GM18520 (cell line): ENCODE measurements at regions not wholly inside any gene's neighbourhood (a gene's known extent, or its start where the extent isn't known, plus 50 kb on each side); places are given as distances from the start of the nearest gene placed in this dataset.

Source experiments
- ATAC-seq: cut with Tn5 transposase; IDR thresholded peaks from one replicate; pipeline ENCODE4 v1.9.1; 2021; ENCODE audit not compliant: unreplicated experiment

DNA sequence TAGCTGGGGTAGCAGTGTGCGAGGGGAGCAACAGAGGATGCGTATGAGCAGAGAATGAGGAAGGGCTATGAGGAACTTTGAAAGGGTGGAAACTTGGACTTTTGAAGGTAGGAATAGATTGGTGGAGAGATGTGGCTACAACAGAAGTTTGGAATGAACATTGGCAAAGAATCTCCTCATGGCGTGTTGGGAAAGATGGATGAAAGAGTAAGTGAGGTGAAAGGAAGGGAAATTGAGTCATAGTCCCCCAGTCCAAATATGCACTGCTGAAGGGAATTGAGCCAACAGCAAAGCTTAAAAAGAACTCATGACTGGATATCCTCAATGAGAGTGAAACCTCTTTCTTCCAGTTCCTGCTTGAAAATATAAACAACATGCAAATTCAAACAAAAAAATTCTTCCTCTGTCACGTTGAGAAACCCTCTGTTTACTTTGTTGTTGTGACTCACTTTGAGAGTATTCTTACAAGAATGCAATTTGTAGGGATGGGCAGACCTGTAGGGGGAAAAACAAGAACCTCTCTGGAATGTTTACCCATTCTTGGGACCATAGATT, 313.2 kb upstream of the KCNJ16 start:
- ATAC-seq = no peak

DNA sequence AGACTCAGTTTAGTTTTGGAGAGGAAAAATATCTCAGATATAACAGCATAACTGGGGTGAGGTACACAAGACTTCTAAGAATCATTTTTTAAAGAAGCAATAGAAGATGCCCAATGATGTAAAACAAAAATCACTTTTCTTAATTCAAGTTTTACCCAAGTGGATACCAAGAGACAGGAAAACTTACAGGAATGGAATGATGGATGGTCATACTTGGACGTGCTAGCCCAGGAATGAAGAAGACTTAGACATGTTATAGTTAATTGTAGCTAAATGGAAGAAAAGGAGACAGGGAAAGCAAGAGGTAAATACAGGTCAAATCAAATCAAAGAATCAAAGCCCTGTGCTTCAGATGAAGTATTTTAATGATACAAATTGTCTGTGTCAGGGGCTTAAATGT, 312.7 kb upstream of the KCNJ16 start:
- ATAC-seq = no peak

- ATAC-seq = no peak
Measured at GRCh38 chr17:69762766-69763165, 312.3 kb upstream of the KCNJ16 start.

DNA sequence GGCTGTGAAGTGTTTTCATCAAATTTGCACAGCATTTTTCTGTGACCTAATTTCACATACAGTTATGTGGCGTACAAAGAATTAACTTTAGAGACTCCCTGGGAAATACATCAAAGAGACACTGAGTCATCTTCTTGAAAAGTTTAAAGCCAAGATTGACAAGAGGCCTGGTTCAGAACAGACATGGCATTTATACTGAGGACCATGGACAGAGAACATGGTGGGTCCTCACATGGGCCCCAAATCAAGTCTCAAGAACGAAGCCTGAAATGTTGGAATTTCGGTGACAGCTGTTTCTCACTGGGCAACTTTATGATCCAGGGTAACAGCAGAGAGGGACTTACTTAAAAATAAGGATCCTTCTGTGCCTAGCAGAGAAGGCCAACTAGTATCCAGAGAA, 311.5 kb upstream of the KCNJ16 start:
- no peak for ATAC-seq

DNA sequence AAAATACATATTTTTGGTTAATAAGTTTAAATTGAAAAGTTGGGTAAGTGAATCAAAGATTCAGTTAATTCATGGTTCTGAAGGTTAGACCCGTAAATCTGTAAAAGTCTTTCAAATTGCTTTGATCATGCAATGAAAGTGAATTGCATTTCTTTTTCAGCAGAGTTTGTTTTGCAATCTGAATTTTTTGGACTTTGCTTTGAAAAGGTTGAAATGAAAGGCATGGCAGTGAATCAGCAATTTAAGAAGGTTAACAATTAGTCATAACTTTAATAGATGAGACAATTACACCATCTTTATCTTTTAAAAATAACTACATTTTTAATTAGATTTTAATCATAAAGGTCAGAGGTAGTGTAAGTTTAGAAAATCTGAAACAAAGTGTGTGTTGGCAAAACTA, 310.9 kb upstream of the KCNJ16 start:
- ATAC-seq = no peak

- no peak for ATAC-seq
Measured at GRCh38 chr17:69769050-69769449, 306.0 kb upstream of the KCNJ16 start.

- no peak for ATAC-seq
Measured at GRCh38 chr17:69773081-69773480, 301.9 kb upstream of the KCNJ16 start.

DNA sequence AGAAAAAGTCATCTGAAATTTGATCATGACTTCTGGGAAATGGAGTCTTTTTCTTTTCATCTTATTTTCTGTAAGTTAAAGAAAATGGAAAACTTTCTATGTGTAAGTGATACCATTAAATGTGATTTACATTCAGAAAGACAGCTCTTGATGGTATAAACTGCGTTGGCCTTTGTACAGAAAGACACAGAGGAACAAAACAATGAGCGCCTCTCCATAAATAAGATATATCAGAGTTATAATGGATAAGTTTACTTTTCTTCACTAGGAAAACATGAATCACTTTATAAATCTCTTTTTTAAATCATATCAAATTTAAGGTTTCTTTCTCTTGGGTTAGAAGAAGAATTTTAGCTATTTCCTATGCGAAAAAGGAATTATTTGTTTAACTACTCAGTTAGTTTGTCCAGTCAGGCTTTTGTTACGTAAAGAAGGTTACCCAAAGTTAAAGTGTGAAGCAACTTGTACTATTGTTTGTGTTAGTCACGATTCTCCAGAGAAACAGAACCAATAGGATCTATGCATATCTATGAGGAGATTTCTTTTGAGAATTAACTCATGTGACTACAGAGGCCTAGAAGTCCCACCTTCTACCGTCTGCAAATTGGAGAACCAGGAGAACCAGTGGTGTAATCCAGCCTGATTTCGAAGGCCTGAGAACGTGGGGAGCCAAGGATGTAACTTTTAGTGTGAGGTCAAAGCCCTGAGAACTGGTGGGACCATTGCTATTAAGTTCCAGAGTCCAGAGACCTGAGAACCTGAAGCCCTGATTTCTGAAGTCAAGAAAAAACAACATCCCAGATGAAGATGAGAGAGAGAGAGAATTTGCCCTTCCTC, 295.4 kb upstream of the KCNJ16 start:
- ATAC-seq = no peak

GRCh38 chr17:69783865-69784264, 291.2 kb upstream of the KCNJ16 start:
- no peak for ATAC-seq

GRCh38 chr17:69788957-69789356, 286.1 kb upstream of the KCNJ16 start:
- no peak for ATAC-seq

- no peak for ATAC-seq
Measured at GRCh38 chr17:69796078-69796477, 278.9 kb upstream of the KCNJ16 start.

- ATAC-seq = no peak
Measured at GRCh38 chr17:69800870-69801269, 274.2 kb upstream of the KCNJ16 start.

DNA sequence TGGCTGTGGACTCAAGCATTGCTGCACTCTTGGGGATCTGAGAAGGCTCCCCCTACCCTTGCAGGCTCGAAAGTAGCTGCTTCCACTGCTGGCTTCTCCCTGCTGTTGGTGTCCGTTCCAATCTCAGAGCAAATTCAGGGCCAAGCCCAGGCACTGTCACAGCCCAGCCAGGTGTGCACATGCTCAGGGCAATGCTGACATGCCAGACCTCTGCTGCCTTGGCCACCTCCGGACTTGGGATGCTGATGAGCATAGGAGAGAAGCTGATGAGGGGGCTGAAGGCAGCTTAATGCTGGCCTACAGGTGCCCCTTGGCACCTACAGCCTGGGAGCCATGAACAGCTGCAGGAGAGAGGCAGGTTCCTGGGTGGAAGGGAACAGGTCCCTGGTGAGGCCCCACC, 273.7 kb upstream of the KCNJ16 start:
- no peak for ATAC-seq

GRCh38 chr17:69802045-69802740, 272.8 kb upstream of the KCNJ16 start:
- no peak for ATAC-seq

- no peak for ATAC-seq
Measured at GRCh38 chr17:69809331-69809730, 265.7 kb upstream of the KCNJ16 start.

DNA sequence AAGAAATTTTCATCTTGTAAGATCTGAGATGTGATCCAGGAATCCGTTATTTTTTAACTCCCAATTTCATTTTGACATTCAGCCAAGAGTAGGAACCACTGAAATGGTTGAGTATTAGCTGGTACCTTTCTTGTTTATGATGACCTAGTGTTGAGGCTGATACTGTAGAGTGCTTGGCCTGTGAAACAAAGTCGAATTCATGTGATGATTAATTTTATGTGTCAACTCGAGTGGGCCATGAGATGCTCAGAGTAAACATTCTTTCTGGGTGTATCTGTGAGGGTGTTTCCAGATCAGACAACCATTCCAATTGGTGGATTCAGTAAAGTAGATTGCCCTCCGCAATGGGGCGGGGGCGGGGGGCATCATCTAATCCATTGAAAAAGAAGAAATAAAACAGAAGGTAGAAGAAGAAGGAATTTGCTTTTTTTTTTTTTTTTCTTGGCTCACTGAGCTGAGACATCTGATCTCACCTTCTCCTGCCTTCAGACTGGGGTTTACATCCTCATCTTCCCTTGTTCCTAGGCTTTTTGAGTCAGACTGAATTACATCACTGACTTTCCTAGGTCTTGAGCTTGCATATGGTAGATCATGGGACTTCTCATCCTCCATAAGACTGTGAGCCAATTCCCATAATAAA, 264.6 kb upstream of the KCNJ16 start:
- ATAC-seq = no peak

GRCh38 chr17:69812240-69812837, 262.7 kb upstream of the KCNJ16 start:
- no peak for ATAC-seq

DNA sequence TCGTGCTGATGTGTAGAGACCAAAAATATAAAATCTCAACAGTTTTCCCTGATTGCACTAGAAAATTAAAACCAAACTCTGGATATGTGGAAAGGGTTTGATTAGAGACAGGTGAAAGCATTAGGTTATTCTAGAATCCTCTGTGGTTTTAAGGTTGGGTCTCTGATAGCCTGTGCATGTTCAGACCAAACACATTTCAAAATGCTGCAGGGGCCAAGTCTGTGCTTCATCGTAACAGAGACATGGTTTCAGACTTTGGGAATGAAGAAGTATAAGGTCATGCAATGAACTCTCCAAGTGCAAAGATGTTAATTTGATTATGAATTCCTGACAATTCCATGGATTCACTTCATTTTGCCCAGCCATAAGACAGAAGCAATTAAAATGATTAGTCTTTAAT, 261.0 kb upstream of the KCNJ16 start:
- ATAC-seq = no peak

GRCh38 chr17:69815406-69815805, 259.6 kb upstream of the KCNJ16 start:
- ATAC-seq = no peak

GRCh38 chr17:69818467-69818866, 256.6 kb upstream of the KCNJ16 start:
- ATAC-seq = no peak

DNA sequence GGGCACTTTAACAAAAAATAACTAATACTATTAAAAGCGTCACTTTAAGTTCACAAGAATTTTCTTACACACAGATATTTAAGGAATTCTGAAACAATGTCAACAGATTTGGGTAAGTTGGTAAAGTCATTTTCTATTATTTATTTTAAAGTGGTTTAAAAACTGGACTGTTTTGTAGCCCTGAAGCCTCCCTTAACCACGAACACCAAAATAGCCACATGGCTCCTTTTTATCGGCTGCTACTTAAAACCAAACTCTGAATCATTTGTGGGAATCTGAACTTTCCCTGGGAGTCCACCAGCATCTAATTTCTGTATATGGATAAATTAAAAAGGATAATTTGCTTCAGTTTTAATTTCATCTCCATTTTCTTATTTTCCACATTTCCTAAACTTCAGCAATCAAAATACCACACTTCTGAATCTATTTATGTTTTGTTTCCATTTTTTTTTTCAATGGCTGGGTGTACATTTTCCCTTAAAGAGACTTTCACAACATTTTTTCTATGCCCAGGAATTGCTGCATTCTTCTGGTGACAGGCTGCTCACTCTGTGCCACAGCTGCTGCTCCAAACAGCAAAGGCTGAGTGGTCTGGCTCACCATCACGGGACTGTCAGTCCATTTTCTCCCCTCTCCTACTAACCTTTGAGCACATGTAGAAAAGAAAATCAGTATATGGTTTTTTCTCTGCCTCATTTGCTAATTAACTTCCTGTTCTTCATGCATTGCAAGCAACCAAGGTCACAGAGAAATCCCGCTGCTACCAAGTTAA, 255.5 kb upstream of the KCNJ16 start:
- no peak for ATAC-seq
